ENCODE measurements at regions not wholly inside any gene's neighbourhood (a gene's known extent, or its start where the extent isn't known, plus 50 kb on each side); places are given as distances from the start of the nearest gene placed in this dataset.

- no peak overlapping the region for H3K4me3 ChIP-seq (ENCODE audit: control insufficient read depth, low read depth, low read length)
- no peak for TF ChIP-seq CTCF (conservative IDR thresholded peaks at IDR 0.05; ENCODE audit: control insufficient read depth, insufficient read depth, low read depth, low read length)
- peak; percentile 2 for DNase-seq (ENCODE audit: low read depth)
These were observed 79.9 kb upstream of the BARX2 start for GRCh38 chr11:129295746-129296145.

- no peak for TF ChIP-seq CTCF (conservative IDR thresholded peaks at IDR 0.05; ENCODE audit: control insufficient read depth, insufficient read depth, low read depth, low read length)
These were observed 82.9 kb upstream of the BARX2 start for GRCh38 chr11:129292771-129293170.

GRCh38 chr11:129292092-129292491 lies 83.6 kb upstream of the BARX2 start:
- DNase-seq (ENCODE audit: low read depth), result no peak
- no peak for TF ChIP-seq CTCF (conservative IDR thresholded peaks at IDR 0.05; ENCODE audit: control insufficient read depth, insufficient read depth, low read depth, low read length)
- H3K4me3 ChIP-seq (ENCODE audit: control insufficient read depth, low read depth, low read length), result no peak overlapping the region

More at GRCh38 chr11:129292771-129293170, 82.9 kb upstream of the BARX2 start:
- no peak overlapping the region for H3K4me3 ChIP-seq (ENCODE audit: control insufficient read depth, low read depth, low read length)
- no peak for DNase-seq (ENCODE audit: low read depth)

- no peak for DNase-seq (ENCODE audit: low read depth)
- no peak overlapping the region for H3K4me3 ChIP-seq (ENCODE audit: control insufficient read depth, low read depth, low read length)
- no peak for TF ChIP-seq CTCF (conservative IDR thresholded peaks at IDR 0.05; ENCODE audit: control insufficient read depth, insufficient read depth, low read depth, low read length)
These were observed 84.1 kb upstream of the BARX2 start for GRCh38 chr11:129291546-129291945.

- DNase-seq (ENCODE audit: low read depth), result no peak
- no peak overlapping the region for H3K4me3 ChIP-seq (ENCODE audit: control insufficient read depth, low read depth, low read length)
- TF ChIP-seq CTCF (conservative IDR thresholded peaks at IDR 0.05; ENCODE audit: control insufficient read depth, insufficient read depth, low read depth, low read length), result no peak
These were observed 84.7 kb upstream of the BARX2 start for GRCh38 chr11:129290966-129291365.

- no peak for DNase-seq (ENCODE audit: low read depth)
These were observed 86.2 kb upstream of the BARX2 start for GRCh38 chr11:129289350-129290040.

More at GRCh38 chr11:129289350-129290040, 86.2 kb upstream of the BARX2 start:
- no peak for TF ChIP-seq CTCF (conservative IDR thresholded peaks at IDR 0.05; ENCODE audit: control insufficient read depth, insufficient read depth, low read depth, low read length)
- H3K4me3 ChIP-seq (ENCODE audit: control insufficient read depth, low read depth, low read length), result no peak overlapping the region
